Thyroid gland (tissue), 4 donors: ENCODE measurements at regions not wholly inside any gene's neighbourhood (a gene's known extent, or its start where the extent isn't known, plus 50 kb on each side); places are given as distances from the start of the nearest gene placed in this dataset.

Experiments used
- POLR2A ChIP-seq, 2 donors: fragments of 450-650 bp; IDR thresholded peaks; one replicate each; pipeline ENCODE4 v1.6.1; 2017; ENCODE audit warnings: antibody characterized with exemption in 2 of 2, mild to moderate bottlenecking in 2 of 2, moderate library complexity in 1 of 2
- TF ChIP-seq, protein P1 (sequence below), 6 experiments: fragments of 200-600 bp in 3 of 6; fragments of 450-650 bp in 3 of 6; sonication (generic) in 3 of 6; IDR thresholded peaks; one replicate each; pipeline ENCODE4 v1.5.1; 2016 to 2019; ENCODE audit warnings: antibody characterized with exemption in 6 of 6, mild to moderate bottlenecking in 2 of 6, inconsistent platforms in 1 of 6, moderate library complexity in 1 of 6

DNA sequence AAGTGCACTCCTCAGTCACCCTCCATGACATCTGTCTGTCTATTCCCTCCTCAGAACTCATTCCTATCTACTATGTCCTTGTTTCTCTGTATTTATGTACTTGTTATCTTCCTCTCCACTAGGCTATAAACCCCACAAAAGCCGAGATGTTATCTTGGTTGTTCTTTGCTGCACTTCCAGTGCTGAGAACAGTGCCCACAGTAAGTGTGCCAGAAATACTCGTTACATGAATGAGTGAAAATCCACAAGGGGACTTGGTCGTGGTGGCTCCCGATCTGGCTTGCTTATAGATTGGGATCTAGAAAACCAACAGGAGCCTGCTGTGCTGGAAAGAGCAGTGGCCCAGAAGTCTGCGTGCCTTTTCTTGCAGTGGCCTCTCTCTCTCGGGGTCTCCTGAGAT lies 111.9 kb upstream of the PRMT8 start:
- TF ChIP-seq, protein P1, sequence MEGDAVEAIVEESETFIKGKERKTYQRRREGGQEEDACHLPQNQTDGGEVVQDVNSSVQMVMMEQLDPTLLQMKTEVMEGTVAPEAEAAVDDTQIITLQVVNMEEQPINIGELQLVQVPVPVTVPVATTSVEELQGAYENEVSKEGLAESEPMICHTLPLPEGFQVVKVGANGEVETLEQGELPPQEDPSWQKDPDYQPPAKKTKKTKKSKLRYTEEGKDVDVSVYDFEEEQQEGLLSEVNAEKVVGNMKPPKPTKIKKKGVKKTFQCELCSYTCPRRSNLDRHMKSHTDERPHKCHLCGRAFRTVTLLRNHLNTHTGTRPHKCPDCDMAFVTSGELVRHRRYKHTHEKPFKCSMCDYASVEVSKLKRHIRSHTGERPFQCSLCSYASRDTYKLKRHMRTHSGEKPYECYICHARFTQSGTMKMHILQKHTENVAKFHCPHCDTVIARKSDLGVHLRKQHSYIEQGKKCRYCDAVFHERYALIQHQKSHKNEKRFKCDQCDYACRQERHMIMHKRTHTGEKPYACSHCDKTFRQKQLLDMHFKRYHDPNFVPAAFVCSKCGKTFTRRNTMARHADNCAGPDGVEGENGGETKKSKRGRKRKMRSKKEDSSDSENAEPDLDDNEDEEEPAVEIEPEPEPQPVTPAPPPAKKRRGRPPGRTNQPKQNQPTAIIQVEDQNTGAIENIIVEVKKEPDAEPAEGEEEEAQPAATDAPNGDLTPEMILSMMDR (IDR thresholded peaks at IDR 0.05): no peak
- no peak for TF ChIP-seq POLR2A (IDR thresholded peaks at IDR 0.05)
